ENCODE measurements at regions not wholly inside any gene's neighbourhood (a gene's known extent, or its start where the extent isn't known, plus 50 kb on each side); places are given as distances from the start of the nearest gene placed in this dataset.

- Histone ChIP-seq H3K27me3 (ENCODE audit: control insufficient read depth in 4 of 4, insufficient read depth in 4 of 4, low read length in 3 of 4) (no peaks in the 10 kb centered on the region), H3K9me3 (ENCODE audit: control insufficient read depth in 4 of 4, low read length in 3 of 4) (no peaks in the 10 kb centered on the region), H3K36me3 (ENCODE audit: control insufficient read depth in 4 of 4, insufficient read depth in 3 of 4, low read depth in 1 of 4, low read length in 3 of 4) (no peaks in the 10 kb centered on the region), H3K4me3 (ENCODE audit: low read depth in 1 of 3, low read length in 3 of 3) (no peak overlapping the region), H3K4me1 (ENCODE audit: control insufficient read depth in 4 of 4, insufficient read depth in 4 of 4, low read length in 3 of 4) (no peaks in the 10 kb centered on the region), H3K27ac (ENCODE audit: low read depth in 1 of 2, low read length in 2 of 2) (no peak overlapping the region), H3K9ac (ENCODE audit: low read depth in 1 of 2, low read length in 2 of 2) (no peak overlapping the region)
- 93% methylated on average over 5 of the region's 5 CpGs for WGBS
- TF ChIP-seq YY1 (IDR thresholded peaks at IDR 0.05) (no peak), SP1 (IDR thresholded peaks at IDR 0.05) (no peak), HNF4G (IDR thresholded peaks at IDR 0.05) (no peak), GABPA (IDR thresholded peaks at IDR 0.05 in 1 of 2, conservative IDR thresholded peaks at IDR 0.05 in 1 of 2) (no peak), FOXA1 (IDR thresholded peaks at IDR 0.05) (no peak), FOXA2 (IDR thresholded peaks at IDR 0.05) (no peak), NR2F2 (IDR thresholded peaks at IDR 0.05) (no peak), RAD21 (IDR thresholded peaks at IDR 0.05) (no peak), JUND (IDR thresholded peaks at IDR 0.05) (no peak), MAX (IDR thresholded peaks at IDR 0.05) (no peak), RXRA (IDR thresholded peaks at IDR 0.05) (no peak), HNF4A (conservative IDR thresholded peaks at IDR 0.05) (no peak), CTCF (IDR thresholded peaks at IDR 0.05; ENCODE audit: low read depth, low read length, missing input control) (no peak), TAF1 (conservative IDR thresholded peaks at IDR 0.05) (no peak), EGR1 (IDR thresholded peaks at IDR 0.05; ENCODE audit: low read depth in 2 of 2) (no peak)
- TF ChIP-seq, protein P1, sequence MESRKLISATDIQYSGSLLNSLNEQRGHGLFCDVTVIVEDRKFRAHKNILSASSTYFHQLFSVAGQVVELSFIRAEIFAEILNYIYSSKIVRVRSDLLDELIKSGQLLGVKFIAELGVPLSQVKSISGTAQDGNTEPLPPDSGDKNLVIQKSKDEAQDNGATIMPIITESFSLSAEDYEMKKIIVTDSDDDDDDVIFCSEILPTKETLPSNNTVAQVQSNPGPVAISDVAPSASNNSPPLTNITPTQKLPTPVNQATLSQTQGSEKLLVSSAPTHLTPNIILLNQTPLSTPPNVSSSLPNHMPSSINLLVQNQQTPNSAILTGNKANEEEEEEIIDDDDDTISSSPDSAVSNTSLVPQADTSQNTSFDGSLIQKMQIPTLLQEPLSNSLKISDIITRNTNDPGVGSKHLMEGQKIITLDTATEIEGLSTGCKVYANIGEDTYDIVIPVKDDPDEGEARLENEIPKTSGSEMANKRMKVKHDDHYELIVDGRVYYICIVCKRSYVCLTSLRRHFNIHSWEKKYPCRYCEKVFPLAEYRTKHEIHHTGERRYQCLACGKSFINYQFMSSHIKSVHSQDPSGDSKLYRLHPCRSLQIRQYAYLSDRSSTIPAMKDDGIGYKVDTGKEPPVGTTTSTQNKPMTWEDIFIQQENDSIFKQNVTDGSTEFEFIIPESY (IDR thresholded peaks at IDR 0.05): no peak
- TF ChIP-seq, protein P2, sequence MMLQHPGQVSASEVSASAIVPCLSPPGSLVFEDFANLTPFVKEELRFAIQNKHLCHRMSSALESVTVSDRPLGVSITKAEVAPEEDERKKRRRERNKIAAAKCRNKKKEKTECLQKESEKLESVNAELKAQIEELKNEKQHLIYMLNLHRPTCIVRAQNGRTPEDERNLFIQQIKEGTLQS (IDR thresholded peaks at IDR 0.05): no peak
- TF ChIP-seq, protein P3, sequence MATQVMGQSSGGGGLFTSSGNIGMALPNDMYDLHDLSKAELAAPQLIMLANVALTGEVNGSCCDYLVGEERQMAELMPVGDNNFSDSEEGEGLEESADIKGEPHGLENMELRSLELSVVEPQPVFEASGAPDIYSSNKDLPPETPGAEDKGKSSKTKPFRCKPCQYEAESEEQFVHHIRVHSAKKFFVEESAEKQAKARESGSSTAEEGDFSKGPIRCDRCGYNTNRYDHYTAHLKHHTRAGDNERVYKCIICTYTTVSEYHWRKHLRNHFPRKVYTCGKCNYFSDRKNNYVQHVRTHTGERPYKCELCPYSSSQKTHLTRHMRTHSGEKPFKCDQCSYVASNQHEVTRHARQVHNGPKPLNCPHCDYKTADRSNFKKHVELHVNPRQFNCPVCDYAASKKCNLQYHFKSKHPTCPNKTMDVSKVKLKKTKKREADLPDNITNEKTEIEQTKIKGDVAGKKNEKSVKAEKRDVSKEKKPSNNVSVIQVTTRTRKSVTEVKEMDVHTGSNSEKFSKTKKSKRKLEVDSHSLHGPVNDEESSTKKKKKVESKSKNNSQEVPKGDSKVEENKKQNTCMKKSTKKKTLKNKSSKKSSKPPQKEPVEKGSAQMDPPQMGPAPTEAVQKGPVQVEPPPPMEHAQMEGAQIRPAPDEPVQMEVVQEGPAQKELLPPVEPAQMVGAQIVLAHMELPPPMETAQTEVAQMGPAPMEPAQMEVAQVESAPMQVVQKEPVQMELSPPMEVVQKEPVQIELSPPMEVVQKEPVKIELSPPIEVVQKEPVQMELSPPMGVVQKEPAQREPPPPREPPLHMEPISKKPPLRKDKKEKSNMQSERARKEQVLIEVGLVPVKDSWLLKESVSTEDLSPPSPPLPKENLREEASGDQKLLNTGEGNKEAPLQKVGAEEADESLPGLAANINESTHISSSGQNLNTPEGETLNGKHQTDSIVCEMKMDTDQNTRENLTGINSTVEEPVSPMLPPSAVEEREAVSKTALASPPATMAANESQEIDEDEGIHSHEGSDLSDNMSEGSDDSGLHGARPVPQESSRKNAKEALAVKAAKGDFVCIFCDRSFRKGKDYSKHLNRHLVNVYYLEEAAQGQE (IDR thresholded peaks at IDR 0.05): no peak
- DNase-seq (ENCODE audit: low spot score): no peak
Measured at GRCh38 chr12:79534029-79534867, 156.5 kb downstream of the PAWR start.
